ENCODE measurements at regions not wholly inside any gene's neighbourhood (a gene's known extent, or its start where the extent isn't known, plus 50 kb on each side); places are given as distances from the start of the nearest gene placed in this dataset.

- no peaks in the 10 kb centered on the region for H3K27me3 ChIP-seq (ENCODE audit: insufficient read depth, low read depth, low read length)
- no peaks in the 10 kb centered on the region for H4K20me1 ChIP-seq (ENCODE audit: insufficient read depth)
- no peak overlapping the region for H3K9ac ChIP-seq (ENCODE audit: low read length)
- H3K9me3 ChIP-seq (ENCODE audit: low read length) = no peaks in the 10 kb centered on the region
- H3K36me3 ChIP-seq (ENCODE audit: insufficient read depth, low read length) = no peaks in the 10 kb centered on the region
- TF ChIP-seq RAD21 (conservative IDR thresholded peaks at IDR 0.05) = no peak
- TF ChIP-seq, protein P1, sequence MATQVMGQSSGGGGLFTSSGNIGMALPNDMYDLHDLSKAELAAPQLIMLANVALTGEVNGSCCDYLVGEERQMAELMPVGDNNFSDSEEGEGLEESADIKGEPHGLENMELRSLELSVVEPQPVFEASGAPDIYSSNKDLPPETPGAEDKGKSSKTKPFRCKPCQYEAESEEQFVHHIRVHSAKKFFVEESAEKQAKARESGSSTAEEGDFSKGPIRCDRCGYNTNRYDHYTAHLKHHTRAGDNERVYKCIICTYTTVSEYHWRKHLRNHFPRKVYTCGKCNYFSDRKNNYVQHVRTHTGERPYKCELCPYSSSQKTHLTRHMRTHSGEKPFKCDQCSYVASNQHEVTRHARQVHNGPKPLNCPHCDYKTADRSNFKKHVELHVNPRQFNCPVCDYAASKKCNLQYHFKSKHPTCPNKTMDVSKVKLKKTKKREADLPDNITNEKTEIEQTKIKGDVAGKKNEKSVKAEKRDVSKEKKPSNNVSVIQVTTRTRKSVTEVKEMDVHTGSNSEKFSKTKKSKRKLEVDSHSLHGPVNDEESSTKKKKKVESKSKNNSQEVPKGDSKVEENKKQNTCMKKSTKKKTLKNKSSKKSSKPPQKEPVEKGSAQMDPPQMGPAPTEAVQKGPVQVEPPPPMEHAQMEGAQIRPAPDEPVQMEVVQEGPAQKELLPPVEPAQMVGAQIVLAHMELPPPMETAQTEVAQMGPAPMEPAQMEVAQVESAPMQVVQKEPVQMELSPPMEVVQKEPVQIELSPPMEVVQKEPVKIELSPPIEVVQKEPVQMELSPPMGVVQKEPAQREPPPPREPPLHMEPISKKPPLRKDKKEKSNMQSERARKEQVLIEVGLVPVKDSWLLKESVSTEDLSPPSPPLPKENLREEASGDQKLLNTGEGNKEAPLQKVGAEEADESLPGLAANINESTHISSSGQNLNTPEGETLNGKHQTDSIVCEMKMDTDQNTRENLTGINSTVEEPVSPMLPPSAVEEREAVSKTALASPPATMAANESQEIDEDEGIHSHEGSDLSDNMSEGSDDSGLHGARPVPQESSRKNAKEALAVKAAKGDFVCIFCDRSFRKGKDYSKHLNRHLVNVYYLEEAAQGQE (IDR thresholded peaks at IDR 0.05; ENCODE audit: borderline replicate concordance) = no peak
- no peak for TF ChIP-seq MXI1 (conservative IDR thresholded peaks at IDR 0.05; ENCODE audit: poor library complexity, severe bottlenecking)
- TF ChIP-seq TAF1 (IDR thresholded peaks at IDR 0.05; ENCODE audit: low read depth) = no peak
- TF ChIP-seq EP300 (conservative IDR thresholded peaks at IDR 0.05; ENCODE audit: poor library complexity, severe bottlenecking) = no peak
- TF ChIP-seq CTCF (IDR thresholded peaks at IDR 0.05; ENCODE audit: poor library complexity, severe bottlenecking) = no peak
- TF ChIP-seq SMC3 (conservative IDR thresholded peaks at IDR 0.05; ENCODE audit: poor library complexity) = no peak
- TF ChIP-seq POLR2AphosphoS5 (IDR thresholded peaks at IDR 0.05) = no peak
- no peak for TF ChIP-seq EZH2 (IDR thresholded peaks at IDR 0.05; ENCODE audit: borderline replicate concordance, insufficient read depth, low read length, poor library complexity, severe bottlenecking)
- no peak overlapping the region for H3K4me3 ChIP-seq (ENCODE audit: low read length)
- no peaks in the 10 kb centered on the region for H3K79me2 ChIP-seq (replicated peaks; ENCODE audit: insufficient read depth, low read length)
- no peaks in the 10 kb centered on the region for H3K9me2 ChIP-seq (ENCODE audit: insufficient read depth, low read length)
- H3F3A ChIP-seq (ENCODE audit: insufficient read depth, low read length, poor library complexity, severe bottlenecking) = no peaks in the 10 kb centered on the region
- H2AFZ ChIP-seq (ENCODE audit: low read depth, low read length) = no peak overlapping the region
- no peak overlapping the region for H3K4me2 ChIP-seq (ENCODE audit: low read length)
- H3K27ac ChIP-seq (ENCODE audit: low read length) = no peak overlapping the region
These were observed 94.8 kb upstream of the SSTR4 start for GRCh38 chr20:22940350-22940749.

GRCh38 chr20:22941550-22941949 is 93.6 kb upstream of the SSTR4 start:
- no peaks in the 10 kb centered on the region for H3F3A ChIP-seq (ENCODE audit: insufficient read depth, low read length, poor library complexity, severe bottlenecking)
- no peaks in the 10 kb centered on the region for H3K36me3 ChIP-seq (ENCODE audit: insufficient read depth, low read length)
- H3K27ac ChIP-seq (ENCODE audit: low read length) = no peak overlapping the region
- no peak overlapping the region for H3K4me3 ChIP-seq (ENCODE audit: low read length)
- H3K27me3 ChIP-seq (ENCODE audit: insufficient read depth, low read depth, low read length) = no peaks in the 10 kb centered on the region
- no peaks in the 10 kb centered on the region for H4K20me1 ChIP-seq (ENCODE audit: insufficient read depth)
- no peak overlapping the region for H2AFZ ChIP-seq (ENCODE audit: low read depth, low read length)
- H3K9me2 ChIP-seq (ENCODE audit: insufficient read depth, low read length) = no peaks in the 10 kb centered on the region
- no peaks in the 10 kb centered on the region for H3K9me3 ChIP-seq (ENCODE audit: low read length)
- H3K4me2 ChIP-seq (ENCODE audit: low read length) = no peak overlapping the region
- no peaks in the 10 kb centered on the region for H3K79me2 ChIP-seq (replicated peaks; ENCODE audit: insufficient read depth, low read length)
- no peak overlapping the region for H3K9ac ChIP-seq (ENCODE audit: low read length)
- no peak for TF ChIP-seq POLR2AphosphoS5 (IDR thresholded peaks at IDR 0.05)
- no peak for TF ChIP-seq SMC3 (conservative IDR thresholded peaks at IDR 0.05; ENCODE audit: poor library complexity)
- TF ChIP-seq EP300 (conservative IDR thresholded peaks at IDR 0.05; ENCODE audit: poor library complexity, severe bottlenecking) = no peak
- TF ChIP-seq EZH2 (IDR thresholded peaks at IDR 0.05; ENCODE audit: borderline replicate concordance, insufficient read depth, low read length, poor library complexity, severe bottlenecking) = no peak
- TF ChIP-seq, protein P1 (IDR thresholded peaks at IDR 0.05; ENCODE audit: borderline replicate concordance) = no peak

Data from neural cell (in vitro differentiated cells).